Retinal pigment epithelial cell (primary cell): ENCODE measurements at regions not wholly inside any gene's neighbourhood (a gene's known extent, or its start where the extent isn't known, plus 50 kb on each side); places are given as distances from the start of the nearest gene placed in this dataset.

Experiments used
- DNase-seq: peaks from one replicate; pipeline ENCODE4 v3.0.0-alpha.2; 2010; ENCODE audit warnings: low read depth
- H3K4me3 ChIP-seq: 2 replicates; pipeline ENCODE4 v1.5.1; 2011; ENCODE audit warnings: mild to moderate bottlenecking, low read length, control low read depth, moderate library complexity
- TF ChIP-seq, protein P1 (sequence below): conservative IDR thresholded peaks from 2 replicates; pipeline ENCODE4 v1.5.1; 2011; ENCODE audit warnings: low read depth, low read length, control low read depth, inconsistent platforms

DNA sequence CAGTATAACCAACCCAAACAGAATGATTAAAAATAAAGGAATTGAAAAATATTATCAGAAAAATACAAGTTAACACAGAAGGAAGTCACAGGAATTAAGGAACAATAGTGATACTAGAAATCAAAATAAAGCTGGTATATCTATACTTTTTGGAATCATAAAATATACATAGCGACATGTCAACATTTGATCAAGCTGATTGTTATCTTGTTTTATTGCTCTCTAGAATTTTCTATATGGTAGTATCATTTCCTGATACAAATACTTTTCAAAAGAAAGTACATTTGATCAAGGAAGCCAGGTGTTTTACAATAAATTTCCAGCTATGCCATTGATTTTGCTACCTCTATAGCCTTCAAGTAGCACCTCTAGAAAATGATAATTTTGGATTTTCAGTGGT lies 489.5 kb upstream of the PKN2 start:
- no peak overlapping the region for H3K4me3 ChIP-seq
- TF ChIP-seq, protein P1, sequence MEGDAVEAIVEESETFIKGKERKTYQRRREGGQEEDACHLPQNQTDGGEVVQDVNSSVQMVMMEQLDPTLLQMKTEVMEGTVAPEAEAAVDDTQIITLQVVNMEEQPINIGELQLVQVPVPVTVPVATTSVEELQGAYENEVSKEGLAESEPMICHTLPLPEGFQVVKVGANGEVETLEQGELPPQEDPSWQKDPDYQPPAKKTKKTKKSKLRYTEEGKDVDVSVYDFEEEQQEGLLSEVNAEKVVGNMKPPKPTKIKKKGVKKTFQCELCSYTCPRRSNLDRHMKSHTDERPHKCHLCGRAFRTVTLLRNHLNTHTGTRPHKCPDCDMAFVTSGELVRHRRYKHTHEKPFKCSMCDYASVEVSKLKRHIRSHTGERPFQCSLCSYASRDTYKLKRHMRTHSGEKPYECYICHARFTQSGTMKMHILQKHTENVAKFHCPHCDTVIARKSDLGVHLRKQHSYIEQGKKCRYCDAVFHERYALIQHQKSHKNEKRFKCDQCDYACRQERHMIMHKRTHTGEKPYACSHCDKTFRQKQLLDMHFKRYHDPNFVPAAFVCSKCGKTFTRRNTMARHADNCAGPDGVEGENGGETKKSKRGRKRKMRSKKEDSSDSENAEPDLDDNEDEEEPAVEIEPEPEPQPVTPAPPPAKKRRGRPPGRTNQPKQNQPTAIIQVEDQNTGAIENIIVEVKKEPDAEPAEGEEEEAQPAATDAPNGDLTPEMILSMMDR = no peak
- no peak for DNase-seq

DNA sequence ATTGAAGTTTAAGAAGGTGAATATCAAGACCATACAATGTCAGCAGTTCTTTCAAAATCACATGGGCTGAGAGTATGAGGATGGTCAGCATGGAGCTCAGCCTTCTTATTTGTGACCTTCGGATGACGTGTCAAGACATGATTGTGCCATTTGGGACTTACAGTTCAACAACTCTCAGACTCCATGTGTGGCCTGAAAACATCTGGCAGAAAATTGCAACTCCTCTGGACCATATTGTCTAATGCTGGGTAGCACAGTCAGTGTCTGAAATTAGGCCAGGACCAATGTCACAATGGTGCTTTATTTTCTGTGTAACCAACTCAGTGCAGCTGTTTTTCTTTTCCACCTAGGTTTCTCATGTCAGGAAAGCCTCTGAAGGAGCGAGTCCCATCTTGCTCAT lies 483.5 kb upstream of the PKN2 start:
- DNase-seq = no peak
- TF ChIP-seq, protein P1 = no peak
- H3K4me3 ChIP-seq = no peak overlapping the region

DNA sequence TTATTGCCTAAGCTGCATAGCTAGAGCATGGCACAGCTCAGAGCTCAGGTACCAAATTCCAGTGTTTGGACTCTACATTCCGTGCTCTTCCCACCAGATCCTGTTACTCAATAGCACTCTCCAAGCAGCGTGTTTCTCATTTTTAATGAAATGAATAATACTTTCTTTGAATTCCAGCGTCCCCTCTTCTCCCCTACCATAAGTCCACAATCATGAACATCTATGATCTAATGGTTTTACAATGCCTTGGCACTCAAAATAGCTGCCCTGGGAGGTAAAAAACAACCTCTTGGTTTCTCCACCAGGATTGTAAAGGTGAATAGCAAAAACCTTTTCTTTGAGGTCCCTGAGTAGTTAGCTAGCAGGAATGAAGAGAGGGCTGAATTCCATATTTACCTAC lies 480.0 kb upstream of the PKN2 start:
- TF ChIP-seq, protein P1 = no peak
- DNase-seq = no peak

DNA sequence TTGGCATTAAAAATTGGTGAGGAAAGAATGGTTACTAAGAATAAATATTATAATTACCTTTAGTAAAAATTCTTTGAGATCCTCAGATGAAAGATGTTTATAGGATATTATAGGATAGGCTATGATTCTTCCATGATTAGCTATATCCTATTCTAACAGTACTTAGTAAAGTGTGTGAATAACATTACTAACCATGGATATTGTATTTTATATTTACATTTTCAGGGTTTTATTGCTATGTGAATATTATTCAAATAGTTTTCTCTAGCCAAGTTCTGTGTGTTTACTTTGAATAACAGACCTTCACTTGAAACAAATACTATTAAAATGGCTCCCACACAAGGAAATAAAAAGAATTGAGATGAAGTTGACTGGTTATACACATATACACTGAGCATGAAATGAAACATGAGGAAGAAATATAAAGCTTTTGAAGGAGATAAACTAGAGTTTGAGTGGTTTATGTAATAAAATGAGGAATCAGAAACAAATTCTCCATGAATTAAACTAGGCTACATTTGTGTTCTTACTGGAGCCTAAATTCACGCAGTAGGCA lies 479.4 kb upstream of the PKN2 start:
- TF ChIP-seq, protein P1 = no peak
- DNase-seq = no peak

More for the DNA sequence above, 480.0 kb upstream of the PKN2 start:
- H3K4me3 ChIP-seq = no peak overlapping the region

DNA sequence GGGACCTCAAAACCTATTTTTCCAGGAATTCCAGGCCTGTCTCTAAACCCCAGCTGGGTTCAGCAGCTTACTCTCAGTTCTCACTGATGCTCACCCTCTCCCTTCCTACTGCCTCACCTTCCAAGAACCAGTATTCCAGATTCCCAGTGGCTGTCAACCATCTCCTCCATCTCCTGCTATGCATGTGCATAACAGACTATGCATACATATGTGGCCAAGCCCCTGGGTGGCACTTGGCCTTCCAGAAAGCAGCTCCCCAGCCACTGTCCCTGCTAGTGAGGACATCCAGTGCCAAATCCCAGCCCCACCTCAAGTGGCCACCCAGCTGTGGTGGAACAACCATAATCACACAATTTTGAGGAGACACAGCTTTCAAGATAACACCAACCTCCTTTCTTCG lies 475.7 kb upstream of the PKN2 start:
- TF ChIP-seq, protein P1 = no peak
- DNase-seq = no peak
- no peak overlapping the region for H3K4me3 ChIP-seq

More for the DNA sequence above, 479.4 kb upstream of the PKN2 start:
- H3K4me3 ChIP-seq = no peak overlapping the region

DNA sequence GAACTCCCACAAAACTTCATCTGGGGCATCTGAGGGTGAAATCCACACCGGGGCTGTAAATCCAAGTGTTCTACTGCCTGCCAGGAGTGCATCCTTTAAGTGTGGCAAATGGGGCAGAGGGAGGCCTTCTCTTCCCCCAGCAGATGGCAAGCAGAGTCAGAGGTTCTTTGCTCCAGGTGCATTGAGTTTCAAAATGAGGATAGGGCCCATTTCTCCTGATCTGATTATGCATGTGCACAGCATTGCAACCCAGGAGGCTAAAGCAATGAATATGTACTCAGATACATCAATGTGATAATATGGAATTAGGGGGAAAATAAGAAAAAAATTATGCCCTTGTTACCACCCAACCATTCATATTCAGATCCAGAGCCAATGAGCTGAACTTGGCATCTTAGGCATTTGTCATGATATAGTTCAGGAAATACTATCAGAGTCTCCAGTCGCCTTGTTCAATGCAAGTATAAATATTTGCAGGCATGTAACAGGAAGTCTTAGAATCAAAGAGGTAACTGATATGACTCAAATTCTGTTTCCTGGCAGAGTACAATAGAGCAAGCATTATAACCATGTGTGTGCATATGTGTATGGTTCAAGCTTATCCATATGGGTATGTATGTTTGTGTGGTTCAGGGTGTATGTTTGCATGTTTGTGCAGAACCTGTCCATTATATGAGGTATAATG lies 473.8 kb upstream of the PKN2 start:
- DNase-seq = no peak
- TF ChIP-seq, protein P1 = no peak
- H3K4me3 ChIP-seq = no peak overlapping the region

DNA sequence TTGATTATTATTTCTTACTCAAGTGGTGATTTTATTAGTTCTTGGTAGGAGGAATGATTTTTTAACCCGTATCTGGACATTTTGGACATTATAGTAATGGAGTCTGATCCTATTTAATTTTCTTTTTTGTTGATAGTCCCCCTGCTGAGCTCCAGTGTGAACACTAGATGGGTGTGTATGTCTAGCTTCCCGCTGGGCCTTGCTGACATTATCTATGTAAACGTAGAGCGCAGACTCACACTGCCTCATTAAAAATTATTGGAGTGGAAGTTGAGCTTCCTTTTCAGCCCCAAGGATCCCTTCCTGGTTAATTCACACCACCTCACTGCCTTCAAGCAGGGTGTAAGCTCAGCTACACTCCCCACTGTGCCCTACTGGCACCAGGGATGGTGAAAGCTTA lies 467.6 kb upstream of the PKN2 start:
- TF ChIP-seq, protein P1 = no peak
- no peak for DNase-seq
- H3K4me3 ChIP-seq = no peak overlapping the region
